RPMI8226 (cell line): ENCODE measurements at regions not wholly inside any gene's neighbourhood (a gene's known extent, or its start where the extent isn't known, plus 50 kb on each side); places are given as distances from the start of the nearest gene placed in this dataset.
A peak's percentile ranks its signal among the peaks of the same experiment; 100 is the strongest.

Experiments used
- DNase-seq: peaks from one replicate; pipeline ENCODE4 v3.0.0-alpha.2; 2015

DNA sequence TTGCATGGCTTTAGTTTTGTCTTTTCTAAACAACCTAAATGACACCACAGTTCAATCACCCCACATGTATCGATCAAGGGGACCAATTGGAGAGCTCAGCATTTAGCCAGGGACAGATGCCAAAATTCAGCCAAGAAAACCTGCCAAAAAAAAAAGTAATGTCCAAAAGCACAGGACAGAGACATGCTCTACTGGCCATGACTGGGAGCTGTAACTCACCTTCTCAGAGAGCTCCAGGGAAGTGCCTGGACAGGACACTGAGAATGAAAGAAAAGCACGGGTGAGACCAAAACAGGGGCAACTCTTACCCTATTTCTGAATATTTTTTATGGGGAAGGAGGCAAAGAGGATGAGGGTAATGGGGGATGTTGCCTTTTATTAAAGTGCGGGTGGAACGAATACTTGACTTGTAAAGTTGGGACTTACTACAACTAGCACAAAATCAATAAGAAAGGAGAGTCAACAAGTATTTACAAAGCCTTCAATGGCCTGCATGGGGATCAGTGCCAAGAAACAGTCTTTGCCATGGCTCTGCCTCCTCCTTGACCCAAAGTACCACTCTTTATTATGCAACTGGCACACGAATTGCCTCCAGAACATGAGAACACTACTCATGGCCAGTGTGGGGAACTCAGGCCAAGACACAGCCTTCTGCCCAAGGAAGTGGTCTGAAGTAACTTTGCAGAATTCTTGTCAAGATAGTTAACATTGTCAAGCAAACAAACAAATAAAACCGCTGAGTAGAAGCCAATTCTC is 72.9 kb upstream of the HK2 start:
- DNase-seq = no peak

DNA sequence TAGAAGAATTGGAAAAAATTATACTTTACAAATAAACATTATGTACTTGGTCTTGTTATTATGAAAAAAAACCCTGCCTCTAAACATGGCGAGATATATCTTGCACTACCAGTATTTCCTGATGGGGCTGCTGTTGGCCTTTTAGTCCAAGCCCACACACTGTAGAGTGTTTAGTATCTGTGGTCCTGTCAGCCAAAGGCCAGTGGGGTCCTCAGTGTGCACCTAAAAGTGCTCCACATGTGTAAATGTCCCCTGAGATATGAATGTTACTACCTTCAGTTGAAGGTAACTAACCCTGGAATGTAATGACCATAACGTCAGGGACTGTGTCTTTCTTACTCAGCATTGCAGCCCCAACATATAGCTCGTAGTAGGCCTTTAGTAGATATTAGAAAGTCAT is 71.1 kb upstream of the HK2 start:
- no peak for DNase-seq

DNA sequence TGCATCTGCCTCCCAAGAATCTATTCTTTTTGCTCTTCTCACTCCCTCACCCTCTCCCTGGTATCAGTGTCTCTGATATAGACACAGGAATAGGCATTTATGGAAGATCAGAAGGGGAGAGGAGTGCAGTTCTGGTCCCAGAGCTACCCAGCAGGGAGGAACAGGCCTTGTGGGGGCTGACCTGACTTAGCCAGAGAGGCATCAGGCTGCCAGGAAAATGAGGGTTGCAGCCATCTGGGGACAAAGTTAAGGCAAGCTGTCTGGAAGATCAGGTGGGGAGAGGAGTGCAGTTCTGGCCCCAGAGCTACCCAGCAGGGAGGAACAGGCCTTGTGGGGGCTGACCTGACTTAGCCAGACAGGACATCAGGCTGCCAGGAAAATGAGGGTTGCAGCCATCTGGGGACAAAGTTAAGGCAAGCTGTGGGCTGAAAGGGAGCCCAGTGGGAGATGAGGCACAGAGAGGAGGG is 69.9 kb upstream of the HK2 start:
- DNase-seq = no peak

DNA sequence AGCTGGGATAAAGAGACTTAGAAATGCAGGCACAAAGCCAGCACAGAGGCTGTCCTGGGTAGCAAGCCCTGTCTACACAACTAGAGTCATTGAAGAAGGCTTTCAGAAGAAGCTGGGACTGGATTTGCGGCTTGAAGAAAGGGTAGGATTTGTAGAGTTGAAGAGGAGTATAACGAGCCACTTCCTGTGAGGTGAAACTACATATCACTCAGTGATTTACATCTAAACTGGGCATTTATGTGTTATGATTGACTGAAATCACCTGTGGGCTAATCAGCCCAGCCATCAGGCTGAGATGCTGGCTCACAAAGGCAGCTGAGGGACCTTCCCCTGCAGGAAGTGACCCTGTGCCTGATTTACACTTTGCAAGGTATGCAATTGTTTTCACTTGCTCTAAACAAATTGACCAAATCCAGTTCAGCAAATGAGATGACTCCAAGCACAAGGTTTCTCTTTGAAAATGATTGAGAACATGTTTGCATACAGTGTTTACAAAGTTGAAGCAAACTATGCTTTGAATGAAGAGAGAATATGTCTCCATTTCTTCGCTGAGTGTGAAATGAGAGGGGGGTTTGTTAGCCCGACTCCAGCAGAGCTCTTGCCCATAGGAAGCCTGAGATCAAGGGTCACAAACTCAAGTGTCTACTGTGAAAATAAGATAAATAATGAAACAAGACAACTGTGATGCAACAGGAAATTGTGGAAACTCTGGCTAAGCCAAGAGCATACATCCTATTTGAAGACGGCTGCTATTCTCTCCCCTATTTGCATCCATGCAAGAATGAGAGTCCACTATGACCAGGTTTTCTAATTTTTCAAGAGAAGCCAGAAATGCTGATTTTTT is 69.3 kb upstream of the HK2 start:
- DNase-seq = no peak

DNA sequence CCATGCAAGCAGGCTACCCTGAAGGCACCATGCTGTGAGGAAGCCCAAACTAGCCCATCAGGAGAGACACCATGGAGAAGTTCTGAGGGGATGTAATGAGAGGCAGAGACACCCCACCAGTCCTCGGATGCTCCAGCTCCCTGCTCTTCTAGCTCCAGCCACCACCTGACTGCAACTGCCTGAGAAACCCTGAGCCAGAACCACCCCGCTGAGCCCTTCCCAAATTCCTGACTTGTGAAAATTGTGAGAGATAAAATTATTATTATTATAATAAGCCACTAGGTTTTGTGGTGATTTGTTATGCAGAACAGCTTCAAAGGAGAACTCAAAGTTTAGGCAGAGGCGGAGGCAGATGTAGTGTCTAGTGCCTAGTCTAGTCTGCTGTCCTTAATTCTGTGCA is 67.1 kb upstream of the HK2 start:
- DNase-seq = no peak

DNA sequence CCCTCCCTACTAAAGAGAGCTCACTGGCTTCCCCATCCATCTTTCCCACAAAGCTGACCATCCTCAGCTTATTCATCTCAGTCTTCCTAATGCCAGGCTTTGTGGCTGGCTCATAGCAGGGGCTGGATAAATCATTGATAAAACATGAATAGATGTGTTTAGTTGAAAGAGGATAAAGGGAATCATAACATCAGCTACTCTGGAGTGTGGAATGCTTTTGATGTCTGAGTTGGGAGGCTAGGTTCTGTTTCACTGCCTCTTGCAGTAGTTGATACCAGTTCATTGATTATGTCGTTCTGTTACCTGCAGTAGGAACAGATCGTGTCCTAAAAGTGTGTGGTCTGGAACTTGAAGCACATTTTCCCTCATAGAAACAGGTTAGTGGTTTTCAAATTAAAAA is 66.3 kb upstream of the HK2 start:
- no peak for DNase-seq

DNA sequence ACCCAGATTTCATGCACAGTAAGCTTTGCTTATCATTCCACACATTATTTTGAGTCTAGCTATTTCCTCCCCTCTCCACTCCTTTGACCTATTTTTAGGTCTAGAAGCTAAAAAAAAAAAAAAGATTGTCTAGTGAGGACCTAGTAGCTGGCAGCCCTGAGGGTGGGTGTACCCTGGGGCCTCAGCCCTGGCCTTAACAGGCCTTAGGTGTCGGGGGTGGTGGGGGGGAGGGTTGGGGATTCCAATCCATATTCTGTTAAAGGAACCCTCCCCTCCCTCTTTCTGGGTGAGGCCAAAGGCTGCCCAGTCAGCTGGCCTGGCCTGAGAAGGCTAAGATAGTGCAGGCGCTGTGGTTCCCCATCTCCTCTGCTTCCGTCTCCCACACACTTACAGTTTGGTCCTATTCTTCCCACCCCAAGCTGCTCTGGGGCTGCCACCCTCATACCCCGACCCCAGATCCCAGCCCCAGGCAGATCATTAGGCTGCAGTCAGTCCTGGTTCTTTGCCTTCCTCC is 65.5 kb upstream of the HK2 start:
- DNase-seq = no peak

DNA sequence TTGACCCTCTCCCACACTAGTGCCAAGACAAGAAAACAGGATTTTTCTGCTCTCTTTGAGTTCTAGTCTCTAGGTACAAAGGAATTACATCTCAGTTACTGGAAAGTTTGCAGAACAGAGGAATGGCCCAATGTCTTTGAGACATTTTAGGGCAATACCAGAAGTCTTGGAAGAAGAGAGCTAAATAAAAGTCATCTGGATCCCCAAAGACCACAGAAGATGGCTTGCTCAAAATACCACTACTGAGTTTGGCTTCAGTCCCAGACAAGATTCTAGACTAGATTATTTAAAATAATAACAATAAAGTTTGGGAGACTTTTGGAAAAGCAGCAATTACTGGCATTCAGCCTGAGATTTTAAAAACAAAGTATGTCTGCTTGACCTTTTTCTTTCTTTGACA is 61.9 kb upstream of the HK2 start:
- DNase-seq = no peak

DNA sequence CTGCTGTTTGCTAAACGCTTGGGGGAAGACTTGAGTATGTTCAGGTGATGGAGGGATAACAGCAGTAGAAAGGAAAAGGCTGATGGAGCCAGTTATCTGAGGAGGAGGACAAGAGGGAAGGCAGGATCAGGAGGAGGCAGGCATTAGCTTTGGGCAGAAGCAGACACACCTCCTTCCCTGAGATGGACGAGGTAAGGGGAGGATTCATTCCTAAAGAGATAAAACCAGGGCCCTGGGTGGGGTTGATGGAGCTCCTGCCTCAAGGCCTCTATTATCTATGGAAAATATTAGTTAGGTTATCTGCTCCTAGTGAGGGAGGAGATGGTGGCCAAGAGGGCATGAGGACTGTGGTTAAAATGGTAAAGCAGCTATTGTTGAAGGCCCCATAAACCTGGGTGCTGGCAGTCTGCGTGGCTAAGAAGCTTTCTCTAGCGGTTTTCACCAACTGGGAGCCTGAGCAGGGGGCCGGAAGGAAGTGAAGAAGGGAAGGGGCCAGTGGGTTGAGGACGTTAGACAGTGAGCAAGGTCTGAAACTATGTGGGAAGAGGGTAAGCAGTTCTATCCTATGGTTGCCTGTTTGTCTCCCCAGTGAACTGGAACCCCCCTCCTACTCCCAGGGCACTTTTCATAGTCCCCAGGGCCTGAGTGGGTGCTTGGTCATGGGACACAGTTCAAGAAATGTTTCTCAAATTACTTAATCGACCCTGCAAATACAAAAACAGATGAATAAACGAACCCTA is 56.6 kb upstream of the HK2 start:
- DNase-seq = no peak

DNA sequence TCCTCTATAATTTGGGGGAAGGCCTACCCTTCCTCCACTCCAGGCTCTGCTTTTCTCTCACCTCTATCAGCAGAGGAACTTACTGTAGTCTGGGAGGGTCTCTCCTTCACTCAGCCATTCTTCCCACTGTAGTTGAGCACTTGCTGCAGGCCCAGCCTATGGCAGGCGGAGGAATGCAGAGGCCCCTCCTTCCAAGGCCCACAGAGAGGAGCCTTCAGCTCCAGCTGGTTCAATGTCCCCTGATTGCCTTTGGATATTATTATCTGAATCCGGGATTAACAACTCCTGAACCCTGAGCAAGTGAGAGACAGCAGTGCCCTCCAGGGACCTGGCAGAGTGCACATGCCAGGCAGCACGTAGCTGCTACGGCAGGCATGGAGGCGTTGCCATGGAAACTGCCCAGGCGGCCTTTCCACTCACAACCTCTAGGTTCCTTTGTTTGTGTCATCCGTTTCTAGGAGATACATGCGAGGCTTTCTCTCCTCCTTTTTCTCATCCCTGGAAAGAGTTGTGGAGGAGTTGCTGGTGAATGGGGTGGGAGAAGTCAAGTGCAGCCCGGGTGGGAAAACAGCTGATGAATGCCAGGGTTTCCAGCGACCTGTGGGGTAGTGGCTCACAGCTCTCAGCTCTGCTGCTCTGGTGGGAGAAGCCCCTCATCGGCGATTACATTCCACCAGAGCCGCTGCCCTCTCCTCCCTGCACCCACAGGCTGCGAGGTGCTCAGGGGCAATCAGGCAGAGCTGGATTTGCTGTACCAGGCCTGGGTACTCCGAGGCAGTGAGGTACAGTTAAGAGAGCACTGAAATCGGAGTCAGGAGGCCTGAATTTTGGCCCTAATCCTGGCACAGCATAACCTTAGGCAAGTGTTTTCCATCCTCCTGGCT is 55.3 kb upstream of the HK2 start:
- DNase-seq = peak; percentile 53

DNA sequence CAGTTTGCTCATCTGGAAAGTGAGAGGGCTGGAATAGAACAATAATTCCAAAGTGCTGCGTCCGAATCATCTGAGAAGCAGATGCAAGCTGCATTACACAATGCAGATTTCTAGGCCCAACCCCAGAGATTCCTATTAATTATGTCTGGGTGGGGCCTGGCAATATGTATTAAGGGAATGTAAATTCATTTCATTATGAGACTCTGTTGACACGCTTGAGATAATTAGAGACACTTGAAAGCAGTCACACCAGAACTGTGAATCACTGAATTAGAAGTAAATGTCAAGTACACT is 54.7 kb upstream of the HK2 start:
- DNase-seq = no peak

DNA sequence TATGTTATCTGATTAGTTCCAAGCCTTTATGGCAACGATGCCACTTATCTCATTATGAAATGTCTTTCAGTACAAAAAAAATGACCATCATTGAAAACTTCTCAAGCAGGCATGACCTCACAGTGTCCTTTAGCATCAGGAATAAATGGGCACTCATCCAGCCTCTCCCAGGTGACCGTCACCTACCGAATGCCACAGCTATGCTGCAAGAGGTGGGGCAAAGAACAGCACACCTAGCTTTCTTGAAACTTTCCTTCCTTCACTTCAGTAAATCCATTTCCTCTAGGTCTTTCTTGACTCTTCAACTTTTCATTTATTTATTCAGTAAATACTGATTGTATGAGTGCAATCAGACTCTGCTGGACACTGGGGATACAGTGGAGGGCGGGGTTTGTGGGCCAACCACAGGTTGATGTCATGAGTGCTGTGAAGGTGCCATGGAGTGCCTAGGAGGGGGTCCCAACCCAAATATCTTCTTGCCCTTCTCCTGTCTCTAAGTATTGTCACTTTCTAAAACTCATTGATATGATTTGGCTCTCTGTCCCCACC is 54.3 kb upstream of the HK2 start:
- no peak for DNase-seq
